ENCODE measurements at regions not wholly inside any gene's neighbourhood (a gene's known extent, or its start where the extent isn't known, plus 50 kb on each side); places are given as distances from the start of the nearest gene placed in this dataset.
"Not testable (repeated sequence)": the region's sequence is repeated elsewhere in the genome, so short reads cannot be mapped to it uniquely, and the experiment has no call there.

DNA sequence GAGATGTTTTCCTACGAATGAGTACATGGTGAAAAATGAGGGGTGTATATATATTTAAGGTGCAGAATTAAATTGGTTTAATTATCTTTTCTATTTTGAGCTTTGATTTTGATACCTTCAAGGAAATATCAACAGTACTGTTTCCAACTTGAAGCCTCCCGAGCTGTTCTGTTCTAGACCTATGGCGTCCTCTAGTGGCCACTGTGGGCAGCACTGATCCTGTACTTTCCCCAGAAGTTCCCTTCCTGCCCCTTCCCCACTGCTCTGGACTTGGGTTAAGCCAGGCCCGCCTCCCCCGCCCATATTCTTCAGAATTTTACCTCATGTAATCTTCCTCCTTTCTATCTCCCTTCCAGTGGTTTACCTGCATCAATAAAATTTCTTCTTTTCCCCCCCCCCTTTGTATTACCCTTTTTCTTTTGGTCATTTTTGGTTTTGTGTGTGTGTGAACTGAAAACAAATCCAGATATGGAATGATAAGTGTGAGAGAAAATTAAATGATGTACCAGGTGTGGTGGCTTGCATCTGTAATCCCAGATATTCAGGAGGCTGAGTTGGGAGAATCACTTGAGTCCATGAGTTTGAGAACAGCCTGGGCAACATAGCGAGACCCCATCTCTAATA lies 1643.5 kb downstream of the TP53TG3F start:
- Mint-ChIP-seq H3K27me3 (no peaks in the 10 kb centered on the region), H3K36me3 (no peaks in the 10 kb centered on the region), H3K27ac (no peak overlapping the region), H3K4me1 (ENCODE audit: low read depth) (no peaks in the 10 kb centered on the region), H3K4me3 (no peak overlapping the region), H3K9me3 (peaks cover 17% of the 10 kb centered on the region)
- ChIA-PET POLR2A (no interaction called here), CTCF (interaction anchor here (0.6 kb wide), 1 partner anchor 622 kb away, joined by 3 read pairs; no protein-coding TSS in a partner anchor)
- intact Hi-C loops (cut with micrococcal nuclease), result no loop called here
- DNase-seq, result no peak

DNA sequence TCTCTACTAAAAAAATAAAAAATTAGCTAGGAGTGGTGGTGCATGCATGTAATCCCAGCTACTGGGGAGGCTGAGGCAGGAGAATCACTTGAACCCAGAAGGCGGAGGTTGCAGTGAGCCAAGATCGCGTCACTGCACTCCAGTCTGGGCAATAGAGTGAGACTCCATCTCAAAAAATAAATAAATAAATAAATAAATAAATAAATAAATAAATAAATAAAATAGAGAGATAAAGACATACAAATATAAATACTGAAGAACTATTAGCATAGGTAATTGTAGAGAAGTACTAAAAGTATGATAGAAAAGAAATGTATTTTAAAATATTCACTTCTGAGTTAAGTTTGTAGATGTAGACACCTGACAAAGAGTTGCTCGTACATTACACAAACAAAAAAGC lies 1652.4 kb downstream of the TP53TG3F start:
- CTCF ChIA-PET, H3K27ac Mint-ChIP-seq, DNase-seq: not testable (repeated sequence)

DNA sequence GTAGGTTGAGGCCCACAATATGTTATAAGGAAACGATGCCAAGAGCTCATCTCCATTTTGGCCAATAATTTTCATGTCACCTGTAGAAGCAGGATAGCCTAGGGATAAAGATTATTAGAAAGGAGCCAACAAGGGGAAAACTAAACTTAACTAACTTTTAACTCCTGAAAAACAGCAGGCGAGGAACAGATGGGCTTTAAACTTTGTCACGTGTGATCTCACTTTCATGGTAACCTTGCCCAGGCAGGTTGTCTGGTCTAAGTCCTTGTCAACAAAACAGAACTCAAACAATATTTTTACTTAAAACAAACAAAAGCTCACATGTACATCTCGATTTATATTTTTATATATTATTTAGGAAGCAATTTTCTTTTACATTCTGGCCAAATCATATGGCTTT lies 1672.0 kb downstream of the TP53TG3F start:
- H3K36me3 Mint-ChIP-seq, result no peaks in the 10 kb centered on the region
- no peak overlapping the region for H3K4me3 Mint-ChIP-seq
- ChIA-PET CTCF (no interaction called here), POLR2A (no interaction called here)
- no peaks in the 10 kb centered on the region for H3K4me1 Mint-ChIP-seq (ENCODE audit: low read depth)
- H3K27ac Mint-ChIP-seq, result no peak overlapping the region
- intact Hi-C loops (cut with micrococcal nuclease), result no loop called here
- DNase-seq, result no peak
- no peaks in the 10 kb centered on the region for H3K27me3 Mint-ChIP-seq
- peaks cover 25% of the 10 kb centered on the region for H3K9me3 Mint-ChIP-seq

More for the DNA sequence above, 1652.4 kb downstream of the TP53TG3F start:
- H3K36me3 Mint-ChIP-seq; POLR2A ChIA-PET; intact Hi-C loops (cut with micrococcal nuclease); H3K4me1 Mint-ChIP-seq (ENCODE audit: low read depth); H3K27me3 Mint-ChIP-seq; H3K4me3 Mint-ChIP-seq: not testable (repeated sequence)
- peaks cover 28% of the 10 kb centered on the region for H3K9me3 Mint-ChIP-seq

DNA sequence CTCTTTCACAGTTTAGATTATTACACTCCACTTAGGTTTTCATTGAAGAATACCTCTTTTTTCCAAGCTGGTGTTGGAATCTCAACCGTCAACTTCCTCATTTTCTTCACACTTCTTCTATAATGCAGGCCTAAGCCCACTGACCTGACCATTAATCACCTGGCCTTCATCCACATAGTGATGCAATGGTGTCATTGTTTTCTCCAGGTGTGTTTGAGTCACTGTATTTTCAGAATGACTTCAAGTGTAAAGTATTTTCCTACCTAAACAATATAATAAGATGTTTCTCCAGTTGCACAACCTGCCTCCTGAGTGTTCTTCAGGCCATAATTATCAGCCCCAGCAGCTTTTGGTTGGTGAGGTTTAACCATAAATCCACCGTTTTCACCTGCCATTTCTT lies 1675.1 kb downstream of the TP53TG3F start:
- no peaks in the 10 kb centered on the region for H3K27me3 Mint-ChIP-seq
- CTCF ChIA-PET, result no interaction called here
- no peaks in the 10 kb centered on the region for H3K36me3 Mint-ChIP-seq
- POLR2A ChIA-PET, result no interaction called here
- no peak overlapping the region for H3K27ac Mint-ChIP-seq
- intact Hi-C loops (cut with micrococcal nuclease), result no loop called here
- no peak for DNase-seq
- H3K4me1 Mint-ChIP-seq (ENCODE audit: low read depth), result no peaks in the 10 kb centered on the region
- H3K9me3 Mint-ChIP-seq, result peaks cover 17% of the 10 kb centered on the region
- no peak overlapping the region for H3K4me3 Mint-ChIP-seq

DNA sequence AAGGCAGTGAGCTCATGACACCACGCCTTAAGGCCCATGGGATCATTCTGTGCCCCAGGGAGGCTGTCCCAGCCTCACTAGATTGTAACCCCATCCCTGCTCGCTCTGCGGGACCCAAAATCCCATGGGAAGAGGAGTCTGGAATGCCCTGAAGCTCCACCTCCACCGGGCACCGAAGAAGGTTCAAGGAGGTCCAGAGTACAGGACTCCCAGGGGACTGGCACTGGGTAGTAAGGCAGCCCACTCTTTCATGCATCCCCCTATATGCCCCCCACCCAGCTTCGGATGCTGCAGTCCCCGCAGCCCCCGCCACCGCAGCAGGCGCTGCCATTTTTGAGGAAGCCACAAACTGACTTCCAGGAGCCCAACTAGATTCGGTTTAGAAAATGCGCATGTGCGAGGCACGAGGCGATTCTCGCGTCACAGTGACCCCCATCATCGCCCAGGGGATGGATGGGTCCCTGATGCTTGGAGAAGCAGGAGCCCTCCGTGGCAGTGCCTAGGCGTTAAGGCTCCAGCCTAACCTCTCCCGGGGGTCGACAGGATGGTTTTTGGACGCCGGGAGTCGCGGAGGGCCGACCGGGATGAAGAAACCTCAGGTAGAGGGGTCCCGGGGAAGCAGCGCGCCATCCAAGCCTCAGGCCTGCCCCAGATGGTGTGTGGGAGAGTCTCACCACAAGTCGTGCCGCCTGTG lies 1681.0 kb downstream of the TP53TG3F start:
- DNase-seq, result no peak
- intact Hi-C loops (cut with micrococcal nuclease), result no loop called here
- ChIA-PET POLR2A (no interaction called here), CTCF (no interaction called here)
- no peaks in the 10 kb centered on the region for H3K27me3 Mint-ChIP-seq
- peaks cover 2% of the 10 kb centered on the region for H3K36me3 Mint-ChIP-seq
- H3K27ac Mint-ChIP-seq, result no peak overlapping the region
- no peaks in the 10 kb centered on the region for H3K4me1 Mint-ChIP-seq (ENCODE audit: low read depth)
- no peak overlapping the region for H3K4me3 Mint-ChIP-seq
- H3K9me3 Mint-ChIP-seq, result peaks cover 27% of the 10 kb centered on the region

DNA sequence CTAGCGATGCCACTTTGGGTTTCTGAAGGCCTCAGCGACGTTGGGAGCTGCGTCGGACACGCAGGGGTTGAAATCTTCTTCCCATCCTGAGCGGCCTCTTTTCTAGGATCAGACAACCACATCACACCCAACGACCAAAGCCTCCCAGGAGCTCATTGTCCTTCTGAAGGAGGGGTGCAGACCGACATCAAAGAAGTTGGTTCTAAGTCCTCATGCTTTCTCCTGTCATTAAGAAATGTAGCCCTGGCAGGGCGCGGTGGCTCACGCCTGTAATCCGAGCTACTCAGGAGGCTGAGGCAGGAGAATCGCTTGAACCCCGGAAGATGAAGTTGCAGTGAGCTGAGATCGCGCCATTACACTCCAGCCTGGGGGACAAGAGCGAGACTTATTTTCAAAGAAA lies 1681.9 kb downstream of the TP53TG3F start:
- Mint-ChIP-seq H3K36me3 (peaks cover 2% of the 10 kb centered on the region), H3K27ac (no peak overlapping the region), H3K27me3 (no peaks in the 10 kb centered on the region), H3K9me3 (peaks cover 30% of the 10 kb centered on the region), H3K4me3 (no peak overlapping the region), H3K4me1 (ENCODE audit: low read depth) (no peaks in the 10 kb centered on the region)
- POLR2A ChIA-PET, result no interaction called here
- DNase-seq, result no peak
- intact Hi-C loops (cut with micrococcal nuclease), result no loop called here
- CTCF ChIA-PET, result no interaction called here

DNA sequence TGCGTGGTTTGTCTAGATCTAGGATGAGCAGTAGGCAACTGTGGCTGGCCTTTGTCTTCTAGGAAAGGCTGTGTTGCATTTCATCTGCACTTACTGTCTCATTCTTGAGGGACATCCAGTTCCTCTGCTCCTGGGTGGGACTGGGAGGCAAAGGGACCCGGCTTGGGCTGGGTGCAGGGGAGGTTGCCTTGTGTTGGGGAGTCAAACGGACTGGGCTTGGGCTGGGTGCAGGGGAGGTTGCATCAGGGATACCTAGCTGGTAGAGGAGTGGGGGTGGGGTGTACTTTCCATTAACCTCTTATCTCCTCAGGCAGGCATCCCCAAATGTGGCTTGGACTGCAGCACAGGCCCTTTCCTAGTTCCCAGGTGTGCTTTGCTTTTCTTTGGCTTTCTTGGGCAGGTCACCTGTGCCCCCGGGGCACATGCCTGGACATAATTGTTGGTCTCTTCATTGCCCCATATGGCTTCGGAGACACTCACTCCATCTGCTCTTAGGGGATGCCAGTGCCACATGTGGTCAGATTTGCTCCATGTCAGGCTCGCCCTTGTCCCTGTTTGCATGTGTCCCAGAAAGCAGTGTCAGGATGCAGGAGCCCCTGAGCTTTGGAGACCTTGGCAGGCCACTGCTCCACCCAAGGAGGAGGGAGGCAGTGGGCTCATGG lies 1682.9 kb downstream of the TP53TG3F start:
- ChIA-PET POLR2A (no interaction called here), CTCF (no interaction called here)
- Mint-ChIP-seq H3K4me3 (no peak overlapping the region), H3K36me3 (peaks cover 2% of the 10 kb centered on the region), H3K9me3 (peaks cover 31% of the 10 kb centered on the region), H3K27me3 (no peaks in the 10 kb centered on the region), H3K27ac (no peak overlapping the region), H3K4me1 (ENCODE audit: low read depth) (no peaks in the 10 kb centered on the region)
- intact Hi-C loops (cut with micrococcal nuclease), result no loop called here
- no peak for DNase-seq

DNA sequence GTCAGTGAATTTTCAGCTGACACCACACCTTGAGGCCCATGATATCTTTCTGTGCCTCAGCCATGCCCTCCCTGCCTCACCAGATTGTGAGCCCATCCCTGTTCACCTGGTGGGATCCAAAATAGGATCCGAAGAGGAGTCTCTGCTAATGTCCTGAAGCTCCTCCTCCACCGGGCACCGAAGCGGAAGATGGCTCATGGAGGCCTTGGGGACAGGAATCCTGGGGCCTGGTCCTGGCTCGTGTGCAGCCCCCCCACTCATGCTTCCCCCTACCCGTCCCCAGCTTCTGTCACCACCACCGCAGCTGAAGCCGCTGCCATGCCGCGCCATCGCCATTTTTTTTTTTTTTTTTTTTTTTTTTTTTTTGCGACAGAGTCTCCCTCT lies 1683.4 kb downstream of the TP53TG3F start:
- POLR2A ChIA-PET, result no interaction called here
- Mint-ChIP-seq H3K27me3 (no peaks in the 10 kb centered on the region), H3K36me3 (peaks cover 2% of the 10 kb centered on the region), H3K27ac (no peak overlapping the region), H3K4me3 (no peak overlapping the region), H3K9me3 (peaks cover 32% of the 10 kb centered on the region), H3K4me1 (ENCODE audit: low read depth) (no peaks in the 10 kb centered on the region)
- CTCF ChIA-PET, result no interaction called here
- DNase-seq, result no peak
- intact Hi-C loops (cut with micrococcal nuclease), result no loop called here

DNA sequence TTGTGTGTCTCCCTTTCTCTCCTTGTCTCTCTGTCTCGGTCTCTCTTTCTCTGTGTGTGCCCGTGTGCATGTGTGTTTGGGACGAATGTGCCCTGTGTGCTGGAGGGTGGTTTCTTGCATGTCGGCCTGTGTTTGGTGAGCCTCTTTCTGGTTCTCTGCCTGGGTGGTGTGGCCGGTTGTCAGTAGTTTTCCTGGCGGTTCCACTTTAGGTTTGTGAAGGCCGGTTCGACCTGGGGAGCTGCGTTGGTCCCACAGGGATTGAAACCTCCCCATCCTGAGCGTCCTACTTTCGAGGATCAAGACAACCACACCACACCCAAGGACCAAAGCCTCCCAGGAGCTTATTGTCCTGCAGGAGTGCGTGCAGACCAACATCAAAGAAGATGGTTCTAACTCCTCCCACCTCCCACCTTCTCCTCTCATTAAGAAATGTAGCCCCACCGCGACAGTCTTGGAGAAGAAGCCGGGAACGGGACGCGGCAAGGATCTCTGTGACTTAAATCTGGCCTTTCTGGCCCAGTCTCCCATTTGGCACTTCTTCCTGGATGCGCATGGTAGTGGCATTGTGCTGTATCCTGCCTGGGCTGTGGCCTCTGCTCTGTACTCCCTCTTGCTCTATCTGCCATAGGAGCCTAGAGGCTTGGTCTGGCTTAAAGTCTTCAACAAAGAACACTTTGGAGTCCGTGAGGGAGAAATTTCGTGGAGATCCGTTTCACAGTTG lies 1685.0 kb downstream of the TP53TG3F start:
- DNase-seq, result no peak
- Mint-ChIP-seq H3K27me3 (no peaks in the 10 kb centered on the region), H3K9me3 (peaks cover 40% of the 10 kb centered on the region), H3K27ac (no peak overlapping the region), H3K36me3 (peaks cover 2% of the 10 kb centered on the region), H3K4me3 (no peak overlapping the region), H3K4me1 (ENCODE audit: low read depth) (no peaks in the 10 kb centered on the region)
- ChIA-PET POLR2A (no interaction called here), CTCF (no interaction called here)
- intact Hi-C loops (cut with micrococcal nuclease), result no loop called here

DNA sequence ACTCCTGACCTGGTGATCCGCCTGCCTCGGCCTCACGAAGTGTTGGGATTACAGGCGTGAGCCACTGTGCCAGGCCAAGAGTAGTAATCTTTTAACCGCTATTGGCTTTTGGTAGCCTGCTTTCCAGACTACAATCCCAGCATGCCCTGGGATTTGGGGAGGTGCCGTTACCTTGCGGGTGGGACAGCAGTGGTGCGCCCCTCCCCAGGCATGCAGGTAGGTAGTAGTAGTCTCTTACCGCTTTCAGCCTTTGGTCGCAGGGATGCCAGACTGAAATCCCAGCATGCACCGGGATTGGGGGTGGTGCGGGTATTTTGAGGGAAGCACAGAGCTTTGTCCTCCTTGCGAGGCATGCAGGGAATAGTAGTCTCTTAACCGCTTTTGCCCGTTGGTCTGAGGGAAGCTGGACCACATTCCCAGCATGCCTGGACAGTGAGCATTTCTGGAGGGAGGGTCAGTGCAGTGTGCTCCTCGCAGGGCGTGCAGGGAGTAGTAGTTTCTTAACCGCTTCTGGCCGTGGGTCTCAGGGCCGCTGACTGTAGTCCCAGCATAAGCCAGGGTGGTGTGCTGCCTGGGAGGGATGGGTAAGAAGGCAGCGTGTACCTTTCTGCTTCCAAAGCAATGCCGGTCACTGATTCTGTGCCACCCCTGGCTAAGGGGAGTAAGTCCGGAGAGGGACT lies 1686.8 kb downstream of the TP53TG3F start:
- intact Hi-C loops (cut with micrococcal nuclease), result no loop called here

DNA sequence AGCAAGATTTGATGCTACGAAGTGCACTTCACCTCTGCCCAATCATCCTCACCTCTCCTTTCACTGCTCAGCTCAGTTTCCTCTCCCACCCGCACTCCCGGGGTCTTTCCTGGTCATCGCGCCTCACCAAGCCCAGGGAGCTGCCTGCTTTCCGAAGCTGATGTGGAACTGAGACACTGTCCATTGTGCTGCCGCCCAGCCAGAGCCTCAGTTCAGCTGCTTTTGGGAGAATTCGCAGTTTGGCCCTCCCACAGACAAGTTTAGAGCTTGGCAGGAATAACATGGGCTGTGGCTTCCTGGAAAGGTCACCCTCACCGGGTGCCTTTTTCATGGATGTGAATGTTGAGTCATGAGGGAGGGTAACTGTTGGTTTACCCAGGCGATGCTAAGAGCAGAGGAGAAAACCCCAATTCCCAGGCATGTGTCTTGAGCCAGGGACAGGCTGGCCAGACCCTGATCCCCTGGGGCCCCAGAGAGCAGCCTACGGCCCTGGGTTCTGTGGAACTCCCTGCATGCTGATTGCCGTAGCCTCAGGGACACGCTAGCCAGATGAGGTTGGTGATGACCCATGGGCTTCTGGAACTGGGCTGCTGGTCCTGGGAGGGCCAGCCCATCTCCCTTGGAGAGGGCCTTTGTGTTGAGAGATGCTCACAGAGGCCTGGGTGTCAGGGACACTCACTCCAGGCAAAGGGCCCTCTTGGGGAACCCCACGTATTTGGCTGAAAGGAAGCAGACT lies 1687.5 kb downstream of the TP53TG3F start:
- intact Hi-C loops (cut with micrococcal nuclease), result no loop called here
- peaks cover 2% of the 10 kb centered on the region for H3K36me3 Mint-ChIP-seq
- DNase-seq, result no peak
- CTCF ChIA-PET, result no interaction called here
- peaks cover 41% of the 10 kb centered on the region for H3K9me3 Mint-ChIP-seq
- H3K4me1 Mint-ChIP-seq (ENCODE audit: low read depth), result no peaks in the 10 kb centered on the region
- no peak overlapping the region for H3K27ac Mint-ChIP-seq
- POLR2A ChIA-PET, result no interaction called here
- no peaks in the 10 kb centered on the region for H3K27me3 Mint-ChIP-seq
- no peak overlapping the region for H3K4me3 Mint-ChIP-seq

More for the DNA sequence above, 1686.8 kb downstream of the TP53TG3F start:
- peaks cover 2% of the 10 kb centered on the region for H3K36me3 Mint-ChIP-seq
- no peak for DNase-seq
- ChIA-PET CTCF (no interaction called here), POLR2A (no interaction called here)
- H3K4me1 Mint-ChIP-seq (ENCODE audit: low read depth), result no peaks in the 10 kb centered on the region
- no peak overlapping the region for H3K27ac Mint-ChIP-seq
- no peaks in the 10 kb centered on the region for H3K27me3 Mint-ChIP-seq
- no peak overlapping the region for H3K4me3 Mint-ChIP-seq
- H3K9me3 Mint-ChIP-seq, result peaks cover 37% of the 10 kb centered on the region

Data from activated CD4-positive, alpha-beta memory T cell treated with anti-CD3 and anti-CD28 coated beads for 36 hours (primary cell).